K562 (cell line): ENCODE measurements at regions not wholly inside any gene's neighbourhood (a gene's known extent, or its start where the extent isn't known, plus 50 kb on each side); places are given as distances from the start of the nearest gene placed in this dataset.

Experiments
- HMGN3 ChIP-seq: IDR thresholded peaks from 2 replicates; pipeline ENCODE4 v1.6.1; 2011; ENCODE audit warnings: borderline replicate concordance, low read depth, mild to moderate bottlenecking, mixed read lengths, low read length; ENCODE audit not compliant: insufficient read length; ENCODE audit errors: extremely low read depth
- HNRNPLL ChIP-seq: fragments of 200-400 bp; formaldehyde crosslinking; IDR thresholded peaks from 2 replicates; pipeline ENCODE4 v1.6.1; 2017; ENCODE audit warnings: low read length, low read depth, mild to moderate bottlenecking; ENCODE audit not compliant: poor library complexity, severe bottlenecking
- ILF3 ChIP-seq: fragments of 450-650 bp; IDR thresholded peaks from 2 replicates; pipeline ENCODE4 v1.6.1; 2018; ENCODE audit warnings: antibody characterized with exemption, mild to moderate bottlenecking, moderate library complexity, borderline replicate concordance
- ILK ChIP-seq: fragments of 450-650 bp; IDR thresholded peaks from 2 replicates; pipeline ENCODE4 v1.6.1; 2016; ENCODE audit warnings: missing genetic modification characterization, low read depth, mild to moderate bottlenecking, missing compliant biosample characterization, moderate library complexity, borderline replicate concordance
- MTA2 ChIP-seq: fragments of 450-650 bp; IDR thresholded peaks from 2 replicates; pipeline ENCODE4 v1.6.1; 2016; ENCODE audit warnings: low read depth
- NFIX ChIP-seq: fragments of 250-450 bp; sonication (Bioruptor Pico); IDR thresholded peaks from 2 replicates; pipeline ENCODE4 v1.4.0; 2020; ENCODE audit warnings: low read depth, mild to moderate bottlenecking, moderate library complexity
- NR2C1 ChIP-seq, 2 experiments: fragments of 450-650 bp; IDR thresholded peaks; 2 replicates each; pipeline ENCODE4 v1.6.1; 2017; ENCODE audit warnings: mild to moderate bottlenecking in 2 of 2, antibody characterized with exemption in 1 of 2, inconsistent platforms in 1 of 2, missing compliant biosample characterization in 1 of 2, missing genetic modification characterization in 1 of 2
- NR2F6 ChIP-seq: fragments of 450-650 bp; formaldehyde crosslinking; IDR thresholded peaks from 2 replicates; pipeline ENCODE4 v1.4.0; 2020; ENCODE audit warnings: mild to moderate bottlenecking
- NRF1 ChIP-seq, 2 experiments: fragments of 450-650 bp; IDR thresholded peaks in 1 of 2; conservative IDR thresholded peaks in 1 of 2; 2 replicates each; pipeline ENCODE4 v1.6.1; 2014; ENCODE audit warnings: mild to moderate bottlenecking in 2 of 2
- POLR3A ChIP-seq: IDR thresholded peaks from 2 replicates; pipeline ENCODE4 v1.6.1; 2011; ENCODE audit warnings: borderline replicate concordance, mild to moderate bottlenecking, moderate library complexity; ENCODE audit not compliant: insufficient read length, insufficient read depth; ENCODE audit errors: extremely low read depth
- PRMT5 ChIP-seq: sonication (generic); formaldehyde crosslinking; IDR thresholded peaks from 2 replicates; pipeline ENCODE4 v1.5.0; 2020; ENCODE audit warnings: missing genetic modification reagents
- SIX5 ChIP-seq, 2 experiments: IDR thresholded peaks; 2 replicates each; pipeline ENCODE4 v1.6.1; 2011; ENCODE audit warnings: low read length in 2 of 2, borderline replicate concordance in 1 of 2, low read depth in 1 of 2, mild to moderate bottlenecking in 1 of 2, moderate library complexity in 1 of 2; ENCODE audit not compliant: insufficient read depth in 1 of 2
- TBP ChIP-seq: optimal IDR thresholded peaks from 2 replicates; pipeline ENCODE3; 2011; ENCODE audit warnings: low read depth, low read length, improper control_type of control experiment
- TEAD2 ChIP-seq: fragments of 450-650 bp; IDR thresholded peaks from 2 replicates; pipeline ENCODE4 v1.6.1; 2016; ENCODE audit warnings: missing genetic modification characterization, control low read depth, missing compliant biosample characterization
- ZNF121 ChIP-seq: sonication (generic); formaldehyde crosslinking; conservative IDR thresholded peaks from 2 replicates; pipeline ENCODE4 v1.8.0; 2022; ENCODE audit warnings: missing genetic modification reagents
- ZNF143 ChIP-seq: sonication (generic); formaldehyde crosslinking; IDR thresholded peaks from 2 replicates; pipeline ENCODE4 v1.9.0; 2022; ENCODE audit warnings: mild to moderate bottlenecking, missing genetic modification reagents
- ZNF23 ChIP-seq: fragments of 250-450 bp; sonication (Bioruptor Pico); IDR thresholded peaks from 2 replicates; pipeline ENCODE4 v1.4.0; 2020; ENCODE audit warnings: mild to moderate bottlenecking
- ZNF830 ChIP-seq: fragments of 250-450 bp; sonication (Bioruptor Pico); IDR thresholded peaks from 2 replicates; pipeline ENCODE4 v1.5.0; 2021; ENCODE audit warnings: mild to moderate bottlenecking
- TF ChIP-seq, protein P1 (sequence below): fragments of 450-650 bp; conservative IDR thresholded peaks from 2 replicates; pipeline ENCODE4 v1.6.1; 2016; ENCODE audit warnings: missing genetic modification characterization, low read depth, mild to moderate bottlenecking, control low read depth, missing compliant biosample characterization
- TF ChIP-seq, protein P2 (sequence below): fragments of 450-650 bp; conservative IDR thresholded peaks from 2 replicates; pipeline ENCODE4 v1.6.1; 2016; ENCODE audit warnings: missing genetic modification characterization, low read depth, mild to moderate bottlenecking, missing compliant biosample characterization, moderate library complexity
- TF ChIP-seq, protein P3 (sequence below), 2 experiments: fragments of 200-800 bp in 1 of 2; sonication (Bioruptor generic) in 1 of 2; sonication (generic) in 1 of 2; formaldehyde crosslinking in 1 of 2; IDR thresholded peaks in 1 of 2; conservative IDR thresholded peaks in 1 of 2; 2 replicates each; pipeline versions ENCODE4 v1.5.0 to v1.6.1; 2016 to 2020; ENCODE audit warnings: missing compliant biosample characterization in 1 of 2, missing genetic modification characterization in 1 of 2, missing genetic modification reagents in 1 of 2
- TF ChIP-seq, protein P4 (sequence below): sonication (generic); formaldehyde crosslinking; IDR thresholded peaks from 2 replicates; pipeline ENCODE4 v1.8.0; 2022; ENCODE audit warnings: missing genetic modification reagents, mild to moderate bottlenecking, moderate library complexity, borderline replicate concordance

DNA sequence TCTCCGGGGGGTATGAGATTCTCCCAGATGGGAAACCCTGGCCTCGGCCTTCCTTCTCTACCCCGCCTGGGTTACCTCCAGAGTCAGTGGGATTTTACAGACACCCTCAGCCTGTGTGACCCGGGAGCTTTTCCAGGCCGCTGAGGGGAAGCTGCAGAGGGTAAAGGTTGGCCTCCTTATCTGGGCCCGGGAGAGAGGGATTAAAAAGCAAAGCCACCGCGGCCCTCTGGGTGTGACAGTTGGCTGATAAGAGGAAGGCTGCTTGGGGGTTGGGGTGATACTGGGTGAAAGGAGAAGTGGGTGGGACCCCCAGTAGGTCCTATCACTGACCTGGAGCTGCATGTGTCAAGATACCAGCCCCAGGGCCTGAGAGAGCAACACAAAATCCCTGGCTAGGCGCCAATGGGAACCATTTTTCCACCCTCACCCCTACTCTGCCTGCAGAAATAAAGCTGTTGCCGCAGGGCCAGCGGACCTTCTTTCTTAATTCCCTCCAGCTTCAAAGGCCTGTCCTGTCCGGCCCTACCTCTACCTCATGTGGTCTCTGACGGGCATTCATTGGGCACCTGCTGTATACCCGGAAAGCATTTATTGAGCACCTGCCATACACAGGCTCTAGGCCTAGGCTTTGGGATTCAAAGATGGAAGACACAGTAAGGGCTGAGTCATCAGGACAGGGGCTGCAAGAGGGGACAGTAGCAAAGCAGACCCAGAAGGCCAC, 77.6 kb upstream of the GSE1 start (continued):
- TF ChIP-seq TEAD2 (tag) (peak; percentile 76), ILK (tag) (no peak), HNRNPLL (no peak), MTA2 (peak; percentile 98), TBP (peak; percentile 66), ILF3 (no peak), NR2C1 (IDR thresholded peaks at IDR 0.05) (peak; percentile 96), NR2C1 (tag; IDR thresholded peaks at IDR 0.05) (peak; percentile 98), POLR3A (no peak), NFIX (peak; percentile 74), NRF1 (conservative IDR thresholded peaks at IDR 0.05 in 1 of 2, IDR thresholded peaks at IDR 0.05 in 1 of 2) (peak; percentile 29 to 40; a peak in 3 of 4 replicates), NR2F6 (CRISPR knock-in tag) (no peak), ZNF830 (CRISPR knock-in tag) (peak; percentile 92; the same call in 1 of the 2 replicates), ZNF23 (CRISPR knock-in tag) (peak; percentile 60; the same call in 1 of the 2 replicates), SIX5 (IDR thresholded peaks at IDR 0.05; ENCODE audit: borderline replicate concordance in 1 of 2, insufficient read depth in 1 of 2, low read depth in 1 of 2, low read length in 2 of 2) (no peak), ZNF121 (CRISPR knock-in tag) (no peak), ZNF143 (CRISPR knock-in tag) (no peak; the same call in 1 of the 2 replicates), HMGN3 (peak; percentile 97), PRMT5 (CRISPR knock-in tag) (no peak)
- TF ChIP-seq, protein P1, sequence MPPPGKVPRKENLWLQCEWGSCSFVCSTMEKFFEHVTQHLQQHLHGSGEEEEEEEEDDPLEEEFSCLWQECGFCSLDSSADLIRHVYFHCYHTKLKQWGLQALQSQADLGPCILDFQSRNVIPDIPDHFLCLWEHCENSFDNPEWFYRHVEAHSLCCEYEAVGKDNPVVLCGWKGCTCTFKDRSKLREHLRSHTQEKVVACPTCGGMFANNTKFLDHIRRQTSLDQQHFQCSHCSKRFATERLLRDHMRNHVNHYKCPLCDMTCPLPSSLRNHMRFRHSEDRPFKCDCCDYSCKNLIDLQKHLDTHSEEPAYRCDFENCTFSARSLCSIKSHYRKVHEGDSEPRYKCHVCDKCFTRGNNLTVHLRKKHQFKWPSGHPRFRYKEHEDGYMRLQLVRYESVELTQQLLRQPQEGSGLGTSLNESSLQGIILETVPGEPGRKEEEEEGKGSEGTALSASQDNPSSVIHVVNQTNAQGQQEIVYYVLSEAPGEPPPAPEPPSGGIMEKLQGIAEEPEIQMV = peak; percentile 59
- TF ChIP-seq, protein P2, sequence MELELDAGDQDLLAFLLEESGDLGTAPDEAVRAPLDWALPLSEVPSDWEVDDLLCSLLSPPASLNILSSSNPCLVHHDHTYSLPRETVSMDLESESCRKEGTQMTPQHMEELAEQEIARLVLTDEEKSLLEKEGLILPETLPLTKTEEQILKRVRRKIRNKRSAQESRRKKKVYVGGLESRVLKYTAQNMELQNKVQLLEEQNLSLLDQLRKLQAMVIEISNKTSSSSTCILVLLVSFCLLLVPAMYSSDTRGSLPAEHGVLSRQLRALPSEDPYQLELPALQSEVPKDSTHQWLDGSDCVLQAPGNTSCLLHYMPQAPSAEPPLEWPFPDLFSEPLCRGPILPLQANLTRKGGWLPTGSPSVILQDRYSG (tag) = peak; percentile 84
- TF ChIP-seq, protein P3, sequence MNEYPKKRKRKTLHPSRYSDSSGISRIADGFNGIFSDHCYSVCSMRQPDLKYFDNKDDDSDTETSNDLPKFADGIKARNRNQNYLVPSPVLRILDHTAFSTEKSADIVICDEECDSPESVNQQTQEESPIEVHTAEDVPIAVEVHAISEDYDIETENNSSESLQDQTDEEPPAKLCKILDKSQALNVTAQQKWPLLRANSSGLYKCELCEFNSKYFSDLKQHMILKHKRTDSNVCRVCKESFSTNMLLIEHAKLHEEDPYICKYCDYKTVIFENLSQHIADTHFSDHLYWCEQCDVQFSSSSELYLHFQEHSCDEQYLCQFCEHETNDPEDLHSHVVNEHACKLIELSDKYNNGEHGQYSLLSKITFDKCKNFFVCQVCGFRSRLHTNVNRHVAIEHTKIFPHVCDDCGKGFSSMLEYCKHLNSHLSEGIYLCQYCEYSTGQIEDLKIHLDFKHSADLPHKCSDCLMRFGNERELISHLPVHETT (CRISPR knock-in tag; conservative IDR thresholded peaks at IDR 0.05 in 1 of 2, IDR thresholded peaks at IDR 0.05 in 1 of 2) = peak in 1 of 2 experiments; percentile 92; a peak in 2 of 4 replicates
- TF ChIP-seq, protein P4, sequence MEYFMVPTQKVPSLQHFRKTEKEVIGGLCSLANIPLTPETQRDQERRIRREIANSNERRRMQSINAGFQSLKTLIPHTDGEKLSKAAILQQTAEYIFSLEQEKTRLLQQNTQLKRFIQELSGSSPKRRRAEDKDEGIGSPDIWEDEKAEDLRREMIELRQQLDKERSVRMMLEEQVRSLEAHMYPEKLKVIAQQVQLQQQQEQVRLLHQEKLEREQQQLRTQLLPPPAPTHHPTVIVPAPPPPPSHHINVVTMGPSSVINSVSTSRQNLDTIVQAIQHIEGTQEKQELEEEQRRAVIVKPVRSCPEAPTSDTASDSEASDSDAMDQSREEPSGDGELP (CRISPR knock-in tag) = peak; percentile 92
